OCI-LY1 (cell line): ENCODE measurements at regions not wholly inside any gene's neighbourhood (a gene's known extent, or its start where the extent isn't known, plus 50 kb on each side); places are given as distances from the start of the nearest gene placed in this dataset.

ENCODE experiments used
- H2AFZ ChIP-seq: fragments of 200-600 bp; sonication (generic), shearing (Covaris generic); 2 replicates; pipeline ENCODE4 v1.6.0; 2014; ENCODE audit warnings: antibody characterized with exemption, mild to moderate bottlenecking, low read length
- H3F3A ChIP-seq: fragments of 200-600 bp; sonication (generic), shearing (Covaris generic); 2 replicates; pipeline ENCODE4 v1.6.0; 2014; ENCODE audit warnings: mild to moderate bottlenecking, antibody characterized with exemption, low read length, moderate library complexity; ENCODE audit not compliant: insufficient read depth
- H3K27ac ChIP-seq: fragments of 200-600 bp; sonication (generic); 2 replicates; pipeline ENCODE4 v1.5.1; 2014; ENCODE audit warnings: low read length, mixed run types, mild to moderate bottlenecking, low read depth; ENCODE audit not compliant: poor library complexity, severe bottlenecking
- H3K27me3 ChIP-seq: fragments of 200-600 bp; sonication (generic); 2 replicates; pipeline ENCODE4 v1.6.0; 2014; ENCODE audit warnings: antibody characterized with exemption, mild to moderate bottlenecking, low read length, moderate library complexity; ENCODE audit not compliant: insufficient read depth
- H3K36me3 ChIP-seq: fragments of 200-600 bp; sonication (generic); 2 replicates; pipeline ENCODE4 v1.6.1; 2014; ENCODE audit warnings: mild to moderate bottlenecking, antibody characterized with exemption, low read length, moderate library complexity, mixed read lengths; ENCODE audit not compliant: insufficient read depth
- H3K4me1 ChIP-seq: fragments of 200-600 bp; sonication (generic); 2 replicates; pipeline ENCODE4 v1.5.1; 2014; ENCODE audit warnings: mild to moderate bottlenecking, low read length, moderate library complexity; ENCODE audit not compliant: insufficient read depth, severe bottlenecking
- H3K4me2 ChIP-seq: fragments of 200-600 bp; sonication (generic), shearing (Covaris generic); 2 replicates; pipeline ENCODE4 v1.6.1; 2014; ENCODE audit warnings: low read length
- H3K4me3 ChIP-seq: fragments of 200-600 bp; sonication (generic); 2 replicates; pipeline ENCODE4 v1.5.1; 2014; ENCODE audit warnings: low read length, low read depth, mild to moderate bottlenecking, mixed read lengths; ENCODE audit not compliant: poor library complexity, severe bottlenecking
- H3K79me2 ChIP-seq: fragments of 200-600 bp; shearing (Covaris generic); 2 replicates; pipeline ENCODE4 v1.6.1; 2016; ENCODE audit warnings: mixed run types, low read length, mixed read lengths; ENCODE audit not compliant: insufficient read depth
- H3K9ac ChIP-seq: fragments of 200-600 bp; sonication (generic), shearing (Covaris generic); 2 replicates; pipeline ENCODE4 v1.6.1; 2014; ENCODE audit warnings: mild to moderate bottlenecking, low read length, mixed read lengths
- H3K9me2 ChIP-seq: fragments of 200-600 bp; sonication (generic), shearing (Covaris generic); 2 replicates; pipeline ENCODE4 v1.6.1; 2014; ENCODE audit warnings: low read depth, mild to moderate bottlenecking, low read length, mixed read lengths
- H3K9me3 ChIP-seq: fragments of 200-600 bp; shearing (Covaris generic); 2 replicates; pipeline ENCODE4 v1.6.1; 2014; ENCODE audit warnings: low read length, mixed read lengths
- H4K20me1 ChIP-seq: fragments of 200-600 bp; sonication (generic), shearing (Covaris generic); 2 replicates; pipeline ENCODE4 v1.6.0; 2016; ENCODE audit warnings: mild to moderate bottlenecking, low read length; ENCODE audit not compliant: insufficient read depth
- CTCF ChIP-seq: fragments of 200-600 bp; sonication (generic), shearing (Covaris generic); IDR thresholded peaks from 2 replicates; pipeline ENCODE4 v1.5.1; 2017; ENCODE audit warnings: mild to moderate bottlenecking, antibody characterized with exemption, low read length, moderate library complexity, mixed read lengths
- EZH2 ChIP-seq: fragments of 200-600 bp; sonication (generic), shearing (Covaris generic); IDR thresholded peaks from 2 replicates; pipeline ENCODE4 v1.8.0; 2017; ENCODE audit warnings: borderline replicate concordance, mixed run types, mild to moderate bottlenecking, antibody characterized with exemption, low read length, moderate library complexity, mixed read lengths

GRCh38 chr1:30029677-30030076 lies 693.7 kb downstream of the MATN1 start:
- Histone ChIP-seq H2AFZ (no peak overlapping the region), H3K79me2 (no peaks in the 10 kb centered on the region), H3K9ac (no peak overlapping the region), H3K4me2 (no peak overlapping the region), H3K9me2 (no peaks in the 10 kb centered on the region), H3K27ac (no peak overlapping the region), H3K27me3 (no peaks in the 10 kb centered on the region), H3K9me3 (peaks cover 2% of the 10 kb centered on the region; the same call in 1 of the 2 replicates), H3K4me1 (no peaks in the 10 kb centered on the region), H3K36me3 (no peaks in the 10 kb centered on the region), H3K4me3 (no peak overlapping the region), H3F3A (no peaks in the 10 kb centered on the region), H4K20me1 (no peaks in the 10 kb centered on the region)
- TF ChIP-seq EZH2: no peak
- TF ChIP-seq CTCF: no peak

GRCh38 chr1:30028939-30029338 lies 694.4 kb downstream of the MATN1 start:
- Histone ChIP-seq H3K27me3 (no peaks in the 10 kb centered on the region), H3K36me3 (no peaks in the 10 kb centered on the region), H3K4me3 (no peak overlapping the region), H3K9ac (no peak overlapping the region), H3K9me3 (peaks cover 2% of the 10 kb centered on the region; the same call in 1 of the 2 replicates), H3F3A (no peaks in the 10 kb centered on the region), H3K4me2 (no peak overlapping the region), H3K27ac (no peak overlapping the region), H4K20me1 (no peaks in the 10 kb centered on the region), H3K4me1 (no peaks in the 10 kb centered on the region), H3K79me2 (no peaks in the 10 kb centered on the region), H2AFZ (no peak overlapping the region), H3K9me2 (no peaks in the 10 kb centered on the region)
- TF ChIP-seq EZH2 (no peak), CTCF (no peak)

GRCh38 chr1:30028283-30028682 lies 695.1 kb downstream of the MATN1 start:
- no peaks in the 10 kb centered on the region for H3K9me2 ChIP-seq
- H3K4me2 ChIP-seq: no peak overlapping the region
- H3K36me3 ChIP-seq: no peaks in the 10 kb centered on the region
- no peaks in the 10 kb centered on the region for H3K79me2 ChIP-seq
- no peaks in the 10 kb centered on the region for H4K20me1 ChIP-seq
- H3K9me3 ChIP-seq: peaks cover 2% of the 10 kb centered on the region; the same call in 1 of the 2 replicates
- no peak overlapping the region for H3K27ac ChIP-seq
- H3K9ac ChIP-seq: no peak overlapping the region
- TF ChIP-seq EZH2 (no peak), CTCF (no peak)
- no peak overlapping the region for H2AFZ ChIP-seq
- no peaks in the 10 kb centered on the region for H3K27me3 ChIP-seq
- H3F3A ChIP-seq: no peaks in the 10 kb centered on the region
- no peaks in the 10 kb centered on the region for H3K4me1 ChIP-seq
- H3K4me3 ChIP-seq: no peak overlapping the region
